Breast epithelium (tissue), 3 donors: ENCODE measurements at regions not wholly inside any gene's neighbourhood (a gene's known extent, or its start where the extent isn't known, plus 50 kb on each side); places are given as distances from the start of the nearest gene placed in this dataset.

Source experiments
- CTCF ChIP-seq, 3 donors: fragments of 450-650 bp; IDR thresholded peaks; one replicate each; pipeline ENCODE4 v1.5.1; 2016 to 2017; ENCODE audit warnings: antibody characterized with exemption in 3 of 3, mild to moderate bottlenecking in 3 of 3, moderate library complexity in 3 of 3
- POLR2AphosphoS5 ChIP-seq, 3 donors: sonication (generic); formaldehyde crosslinking; IDR thresholded peaks; one replicate each; pipeline ENCODE4 v1.6.1; 2017; ENCODE audit warnings: antibody characterized with exemption in 3 of 3

GRCh38 chr1:104341944-104342343 is 592.2 kb downstream of the AMY1C start:
- TF ChIP-seq CTCF (IDR thresholded peaks at IDR 0.05): no peak
- TF ChIP-seq POLR2AphosphoS5 (IDR thresholded peaks at IDR 0.05): no peak
